ENCODE measurements at regions not wholly inside any gene's neighbourhood (a gene's known extent, or its start where the extent isn't known, plus 50 kb on each side); places are given as distances from the start of the nearest gene placed in this dataset.
A peak's percentile ranks its signal among the peaks of the same experiment; 100 is the strongest.
"Not testable (repeated sequence)": the region's sequence is repeated elsewhere in the genome, so short reads cannot be mapped to it uniquely, and the experiment has no call there.

DNA sequence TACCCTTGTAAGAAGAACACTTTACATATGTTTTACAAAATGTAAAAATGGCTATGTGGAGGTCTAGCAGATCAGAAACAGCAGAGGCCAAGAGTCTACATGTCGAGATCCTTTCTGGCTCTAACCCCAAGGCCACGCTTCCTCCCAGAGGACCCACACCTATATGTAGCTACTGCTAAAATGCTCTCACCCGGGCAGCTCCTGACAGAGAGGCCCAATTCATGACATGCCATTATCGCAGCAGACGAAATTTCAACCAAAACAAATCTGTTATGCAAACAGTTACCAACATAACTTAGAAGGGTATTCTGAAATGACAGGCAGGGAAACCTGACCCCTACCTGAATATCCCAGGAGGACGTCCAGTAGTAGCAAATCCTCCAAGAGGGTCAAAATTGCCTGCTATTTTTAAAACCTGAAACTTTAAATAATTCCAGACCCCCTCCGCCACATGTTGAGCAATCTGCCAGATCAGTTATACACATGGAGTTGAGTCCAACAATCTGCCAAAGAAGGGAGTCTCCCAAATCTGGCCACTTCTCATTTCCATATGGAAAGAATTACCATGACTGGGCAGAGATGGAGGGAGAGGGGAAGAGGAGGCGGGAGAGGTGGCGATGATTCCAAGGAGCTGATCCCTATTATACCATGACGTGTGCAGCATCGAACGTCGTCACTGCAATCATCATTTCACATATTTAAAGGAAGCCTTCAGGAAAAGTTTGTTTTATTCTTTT, 192.9 kb upstream of the TBL1X start:
- no peak for DNase-seq (ENCODE audit: low spot score)

DNA sequence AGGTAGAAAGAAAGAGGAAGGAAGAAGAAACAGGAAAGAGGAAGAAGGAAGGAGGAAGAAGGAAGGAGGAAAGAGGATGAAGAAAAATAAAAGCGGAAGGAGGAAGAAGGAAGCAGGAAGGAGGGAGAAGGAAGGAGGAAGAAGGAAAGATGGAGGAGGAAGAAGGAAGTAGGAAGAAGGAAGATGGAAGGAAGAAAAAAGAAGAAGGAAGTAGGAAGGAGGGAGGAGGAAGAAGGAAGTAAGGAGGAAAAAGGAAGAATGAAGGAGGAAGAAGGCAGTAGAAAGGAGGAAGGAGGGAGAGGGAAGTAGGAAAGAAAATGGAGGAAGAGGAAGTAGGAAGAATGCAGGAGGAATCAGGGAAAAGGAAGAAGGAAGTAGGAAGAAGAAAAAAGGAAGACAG, 191.1 kb upstream of the TBL1X start:
- DNase-seq (ENCODE audit: low spot score): no peak

DNA sequence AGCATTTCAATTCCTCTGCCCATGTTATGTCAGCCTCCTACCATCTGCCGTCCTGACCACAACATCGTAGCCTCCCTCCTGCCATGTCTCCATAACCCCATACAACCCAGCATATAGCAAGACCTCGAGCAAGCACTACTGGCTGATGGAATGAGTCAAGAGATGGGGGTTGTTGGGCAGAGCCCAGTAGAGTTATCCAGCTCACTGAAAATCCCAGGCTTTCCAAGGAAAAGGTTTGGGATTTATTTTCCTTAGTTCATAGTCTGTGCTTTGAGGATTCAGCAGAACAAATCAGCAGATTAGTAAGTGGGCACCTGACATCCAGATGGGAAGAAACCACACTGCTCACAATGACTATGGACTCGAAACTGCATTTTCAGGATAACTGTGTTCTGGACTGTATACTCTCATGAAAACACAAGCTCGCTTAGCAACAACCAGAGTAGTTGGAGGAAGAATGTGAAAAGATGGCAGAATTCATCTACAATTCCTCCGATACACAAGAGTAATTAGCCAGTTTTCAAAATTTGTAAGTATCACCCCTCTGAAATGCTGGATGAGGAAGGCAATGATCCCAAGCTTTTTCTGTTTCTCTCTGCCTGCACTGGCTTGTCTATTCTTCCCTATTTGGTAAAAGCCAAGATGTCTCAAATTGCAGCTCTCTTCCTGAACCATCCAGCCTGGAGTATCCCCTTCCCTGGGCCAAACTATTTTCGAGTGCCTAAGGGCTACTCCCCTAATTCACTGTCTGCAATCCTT, 186.2 kb upstream of the TBL1X start:
- DNase-seq (ENCODE audit: low spot score): no peak

DNA sequence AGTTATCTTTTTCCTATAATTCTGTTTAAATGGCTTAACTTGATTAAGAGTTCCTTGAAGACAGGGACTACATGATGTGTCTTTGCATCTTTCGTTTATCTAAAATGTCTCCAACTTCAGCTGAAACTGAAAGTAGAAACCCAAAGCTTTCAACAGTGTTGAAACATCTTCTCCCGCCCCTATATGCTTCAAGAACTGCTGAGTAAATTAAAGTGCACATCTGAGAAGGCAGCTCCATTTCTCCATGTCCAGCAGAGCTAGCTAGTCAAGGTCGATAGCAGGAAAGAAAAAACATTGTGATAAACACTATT, 185.7 kb upstream of the TBL1X start:
- peak; percentile 20 for DNase-seq (ENCODE audit: low spot score)

DNA sequence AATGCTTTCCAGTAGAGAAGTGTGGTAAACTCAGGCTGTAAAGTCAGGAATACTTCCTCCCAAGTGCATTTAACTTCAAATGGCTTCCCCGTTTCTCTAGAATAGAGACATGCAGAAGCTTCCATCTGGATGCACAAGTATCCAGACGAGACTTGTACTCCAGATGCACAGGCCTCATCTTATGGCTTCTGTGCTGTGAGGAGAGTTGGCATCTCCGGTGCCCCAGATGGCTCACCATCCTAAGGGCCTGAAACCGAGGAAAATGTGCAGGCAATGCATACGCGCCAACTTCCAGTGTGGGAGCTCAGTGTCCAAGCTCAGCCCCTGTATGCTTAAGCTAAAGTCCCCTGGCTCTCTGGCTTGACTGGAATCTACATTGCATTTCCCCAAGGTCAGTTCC, 184.0 kb upstream of the TBL1X start:
- no peak for DNase-seq (ENCODE audit: low spot score)

DNA sequence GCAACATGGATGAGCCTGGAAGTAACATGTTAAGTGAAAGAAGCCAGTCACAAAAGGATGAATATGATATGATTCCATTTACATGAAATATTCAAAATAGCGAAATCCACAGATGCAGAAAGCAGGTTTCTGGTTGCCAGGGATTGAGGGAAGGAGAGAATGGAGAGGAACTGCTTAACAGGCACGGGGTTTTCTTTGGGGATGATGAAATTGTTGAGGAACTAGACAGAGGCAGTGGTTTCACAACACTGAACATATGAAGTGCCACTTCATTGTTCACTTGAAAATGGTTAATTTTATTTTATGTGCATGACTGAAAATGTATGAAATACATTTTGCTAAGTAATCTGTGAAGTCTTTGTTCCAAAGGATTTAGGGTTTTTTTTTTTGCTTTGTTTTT, 182.5 kb upstream of the TBL1X start:
- DNase-seq (ENCODE audit: low spot score): no peak

DNA sequence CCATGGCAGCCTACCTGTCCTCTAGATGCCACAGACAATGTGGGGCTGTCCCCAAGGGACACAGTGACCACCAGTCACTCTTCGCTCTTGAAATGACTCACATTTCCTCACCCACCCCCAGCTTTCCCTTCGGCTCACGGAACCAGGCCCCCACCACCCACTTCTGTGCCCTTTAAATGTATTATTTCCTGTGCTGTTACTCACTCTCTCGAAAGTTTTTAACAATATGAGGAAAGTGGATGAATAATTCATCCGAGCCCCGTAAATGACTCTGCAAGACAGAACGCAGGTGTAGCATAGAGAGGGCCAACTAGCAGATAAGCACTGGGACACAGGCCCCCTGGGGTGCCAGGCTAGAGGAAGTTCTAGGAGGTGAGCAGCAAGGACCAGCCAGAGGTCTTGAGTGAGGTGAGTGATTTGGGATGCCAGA, 179.5 kb upstream of the TBL1X start:
- DNase-seq (ENCODE audit: low spot score): no peak

DNA sequence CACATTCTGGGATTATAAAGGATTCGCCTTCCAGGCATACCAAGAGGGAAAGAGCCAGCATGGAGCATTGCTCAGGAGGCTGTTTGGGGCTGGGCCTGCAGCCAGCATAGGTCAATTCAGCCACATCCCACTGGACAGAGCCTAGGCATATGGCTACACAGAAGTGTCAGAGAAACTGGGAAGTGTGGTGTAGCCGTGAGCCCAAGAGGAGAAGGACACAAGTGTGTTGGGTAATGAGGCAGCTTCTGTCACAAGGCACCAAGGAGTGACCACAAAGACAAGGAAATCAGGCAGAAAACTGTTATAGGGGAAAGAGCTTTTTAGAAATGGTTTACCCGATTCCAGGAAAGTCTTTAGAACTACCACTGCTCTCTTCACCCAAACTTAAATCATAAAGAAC, 178.6 kb upstream of the TBL1X start:
- no peak for DNase-seq (ENCODE audit: low spot score)

DNA sequence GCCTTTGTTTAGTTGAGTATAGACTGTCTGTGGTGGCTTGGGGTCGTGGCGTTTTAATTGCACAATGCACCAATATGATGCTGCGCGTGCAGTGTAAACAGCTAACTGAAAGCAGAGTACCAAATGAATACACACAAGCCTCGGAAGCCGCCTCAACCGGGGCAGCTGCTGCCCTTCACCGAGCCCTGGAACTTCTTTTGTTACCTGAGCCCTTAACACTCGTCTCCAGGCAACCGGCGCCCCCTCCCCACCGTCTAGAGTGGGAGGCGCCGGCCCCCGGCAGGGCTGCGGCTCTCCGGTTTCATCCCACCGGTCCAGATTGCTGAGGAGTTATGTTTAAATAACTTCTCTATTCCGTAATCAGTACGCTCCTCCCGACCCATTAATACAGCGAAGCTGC, 173.2 kb upstream of the TBL1X start:
- DNase-seq (ENCODE audit: low spot score): no peak

DNA sequence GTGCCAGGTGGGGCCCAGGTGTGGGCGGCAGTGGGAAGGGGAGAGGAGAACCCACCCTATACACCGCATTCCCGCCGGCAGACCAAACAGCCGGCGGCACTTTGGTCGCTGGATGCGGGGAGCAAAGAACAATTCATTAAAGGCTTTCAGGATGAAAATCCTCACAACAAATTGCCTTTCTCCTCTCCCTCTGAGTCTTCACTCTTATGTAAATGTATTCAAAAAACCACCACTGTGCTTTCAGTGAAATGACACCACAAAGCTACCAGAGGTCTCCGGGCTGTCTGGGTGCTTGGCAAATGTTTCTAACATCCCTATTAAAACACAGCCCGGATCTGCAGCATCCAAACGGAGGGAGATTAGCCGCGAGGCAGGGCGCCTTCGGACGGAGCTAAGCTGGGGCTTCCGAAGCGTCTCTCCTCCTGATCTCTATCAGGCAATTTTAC, 171.8 kb upstream of the TBL1X start:
- no peak for DNase-seq (ENCODE audit: low spot score)

DNA sequence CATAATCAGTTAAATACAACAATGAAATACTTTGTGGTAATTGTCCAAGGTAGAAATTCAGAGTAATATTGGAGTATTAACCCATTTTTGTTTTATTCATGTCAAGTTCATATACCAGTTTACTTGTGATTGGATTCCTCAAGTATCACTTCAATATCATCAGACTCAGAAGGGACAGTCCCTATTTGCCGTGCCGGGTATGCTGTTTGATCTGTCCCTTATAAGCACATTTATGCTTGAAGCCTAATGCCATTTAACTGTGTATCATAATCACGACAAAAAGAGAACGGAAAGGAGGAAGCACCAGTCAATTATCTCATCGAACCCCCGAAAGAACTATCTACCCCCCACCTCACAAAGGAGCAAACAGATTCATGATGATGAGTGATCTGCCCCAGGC, 171.0 kb upstream of the TBL1X start:
- DNase-seq (ENCODE audit: low spot score): no peak

DNA sequence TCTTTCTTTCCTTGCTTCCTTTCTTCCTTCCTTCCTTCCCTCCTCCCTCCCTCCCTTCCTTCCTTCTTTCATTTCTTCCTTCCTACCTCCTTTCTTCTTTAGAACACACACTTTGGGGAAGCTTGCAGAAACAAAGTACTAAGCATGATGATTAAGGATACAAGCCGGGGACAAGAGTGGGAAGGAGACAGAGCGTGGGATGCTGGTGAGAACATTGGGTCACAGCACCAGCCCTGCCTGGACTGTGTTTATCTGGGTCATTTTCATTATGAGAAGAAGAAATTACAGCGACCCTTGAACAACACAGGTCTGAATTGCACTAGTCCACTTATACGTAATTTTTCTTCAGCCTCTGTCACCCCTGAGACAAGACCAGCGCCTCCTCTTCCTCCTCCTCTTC, 169.3 kb upstream of the TBL1X start:
- no peak for DNase-seq (ENCODE audit: low spot score)

DNA sequence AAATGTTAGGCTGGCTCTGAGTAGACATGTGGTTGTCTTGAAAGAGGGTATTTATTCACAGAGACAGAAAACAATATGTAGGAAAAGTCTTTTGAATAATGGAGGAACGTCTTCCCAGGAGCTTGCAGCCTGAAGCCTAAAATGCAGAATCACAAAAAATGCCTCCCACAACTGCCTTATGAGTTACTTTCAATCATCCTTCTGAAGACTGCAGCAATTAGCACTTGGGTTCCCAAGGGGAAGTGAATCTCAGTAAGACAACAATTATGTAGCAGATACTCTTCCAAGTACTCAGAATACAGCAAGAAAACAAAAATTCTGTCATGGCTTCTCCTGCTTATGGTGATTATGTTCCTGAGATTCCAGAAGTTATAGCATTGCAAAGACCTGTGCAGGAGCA, 166.6 kb upstream of the TBL1X start:
- no peak for DNase-seq (ENCODE audit: low spot score)

DNA sequence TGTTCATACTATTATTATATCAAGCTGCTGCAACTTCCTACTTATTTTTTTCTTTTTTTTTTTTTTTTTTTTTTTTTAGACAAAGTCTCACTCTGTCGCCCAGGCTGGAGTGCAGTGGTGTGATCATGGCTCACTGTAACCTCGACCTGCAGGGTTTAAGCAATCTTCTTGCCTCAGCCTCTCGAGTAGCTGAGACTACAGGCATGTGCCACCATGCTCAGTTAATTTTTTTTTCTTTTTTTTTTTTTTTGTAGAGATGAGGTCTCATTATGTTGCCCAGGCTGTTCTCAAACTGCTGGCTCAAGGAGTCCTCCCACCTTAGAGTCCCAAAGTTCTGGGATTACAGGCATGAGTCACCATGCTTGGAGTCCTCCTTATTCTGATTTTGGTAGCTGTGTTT, 165.2 kb upstream of the TBL1X start:
- DNase-seq (ENCODE audit: low spot score): not testable (repeated sequence)

DNA sequence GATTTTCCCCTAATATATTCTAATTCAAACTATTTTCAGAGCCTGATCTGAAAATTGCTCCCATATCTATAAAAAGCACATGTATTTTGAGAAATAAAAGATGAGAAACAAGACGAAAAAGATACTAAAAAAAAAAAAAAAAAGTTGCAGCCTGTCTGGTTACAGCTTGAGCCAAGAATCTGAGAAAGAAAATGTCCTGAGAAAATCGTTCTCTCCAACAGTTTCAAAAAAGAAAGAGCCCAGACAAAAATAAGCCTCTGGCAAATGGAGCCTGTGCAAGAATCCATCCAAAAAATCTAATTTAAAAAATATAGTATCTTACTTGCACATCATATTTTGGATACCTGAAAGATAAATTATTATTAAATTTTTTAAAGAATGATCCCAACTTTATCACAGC, 163.0 kb upstream of the TBL1X start:
- DNase-seq (ENCODE audit: low spot score): no peak

DNA sequence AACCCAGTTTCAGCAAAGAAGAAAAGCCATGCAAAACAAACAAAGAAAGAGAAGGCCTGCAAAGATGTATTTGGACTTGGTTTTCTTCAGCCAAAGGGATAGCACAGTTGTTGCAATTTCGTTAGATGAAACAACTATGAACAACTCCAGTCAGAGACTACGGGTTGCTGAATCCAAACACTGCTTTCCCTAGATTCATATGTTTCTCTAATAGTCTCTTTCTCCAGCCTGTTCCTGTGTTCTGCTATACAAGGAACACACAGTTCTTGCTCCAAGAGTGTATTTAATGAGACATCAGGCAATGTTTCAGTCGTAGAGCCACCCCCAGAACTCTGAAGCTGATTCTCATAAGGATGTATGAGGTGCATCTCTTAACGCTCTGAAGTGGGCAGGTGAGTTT, 162.5 kb upstream of the TBL1X start:
- DNase-seq (ENCODE audit: low spot score): no peak

DNA sequence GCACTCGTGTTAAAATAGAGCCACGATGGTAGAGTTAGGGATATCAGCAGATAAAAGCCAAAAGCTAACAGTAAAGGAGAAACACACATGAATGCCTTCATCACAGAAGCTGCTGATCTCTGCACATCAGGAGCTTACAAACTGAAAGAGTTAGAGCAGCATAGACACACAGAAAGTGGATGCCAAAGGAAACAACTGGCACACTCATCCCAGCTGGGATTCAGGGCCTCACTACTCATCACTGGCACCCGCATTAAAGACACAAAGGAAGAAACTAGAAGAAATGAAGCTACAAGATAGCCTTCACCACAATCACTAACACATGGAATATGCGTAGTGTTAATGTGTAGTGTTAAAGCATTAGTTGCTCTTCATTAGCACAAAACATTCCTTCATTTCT, 156.4 kb upstream of the TBL1X start:
- no peak for DNase-seq (ENCODE audit: low spot score)

DNA sequence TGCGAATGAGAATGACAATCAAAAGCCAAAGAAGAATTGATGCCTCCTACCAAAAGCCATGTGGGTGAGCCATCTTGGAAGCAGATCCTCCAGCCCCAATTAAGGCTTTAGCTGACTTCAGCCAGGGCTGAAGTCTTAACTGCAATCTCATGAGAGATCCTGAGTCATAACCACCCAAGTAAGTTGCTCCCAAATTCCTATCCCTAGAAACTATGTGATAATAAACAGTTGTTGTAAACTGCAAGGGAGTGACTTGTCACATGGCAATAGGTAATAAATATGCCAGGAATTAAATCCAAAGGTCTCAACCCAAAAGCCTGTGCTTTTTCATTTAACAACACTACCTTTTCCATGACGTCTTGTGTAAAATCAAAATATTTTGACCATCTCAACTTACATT, 154.2 kb upstream of the TBL1X start:
- DNase-seq (ENCODE audit: low spot score): peak; percentile 42

DNA sequence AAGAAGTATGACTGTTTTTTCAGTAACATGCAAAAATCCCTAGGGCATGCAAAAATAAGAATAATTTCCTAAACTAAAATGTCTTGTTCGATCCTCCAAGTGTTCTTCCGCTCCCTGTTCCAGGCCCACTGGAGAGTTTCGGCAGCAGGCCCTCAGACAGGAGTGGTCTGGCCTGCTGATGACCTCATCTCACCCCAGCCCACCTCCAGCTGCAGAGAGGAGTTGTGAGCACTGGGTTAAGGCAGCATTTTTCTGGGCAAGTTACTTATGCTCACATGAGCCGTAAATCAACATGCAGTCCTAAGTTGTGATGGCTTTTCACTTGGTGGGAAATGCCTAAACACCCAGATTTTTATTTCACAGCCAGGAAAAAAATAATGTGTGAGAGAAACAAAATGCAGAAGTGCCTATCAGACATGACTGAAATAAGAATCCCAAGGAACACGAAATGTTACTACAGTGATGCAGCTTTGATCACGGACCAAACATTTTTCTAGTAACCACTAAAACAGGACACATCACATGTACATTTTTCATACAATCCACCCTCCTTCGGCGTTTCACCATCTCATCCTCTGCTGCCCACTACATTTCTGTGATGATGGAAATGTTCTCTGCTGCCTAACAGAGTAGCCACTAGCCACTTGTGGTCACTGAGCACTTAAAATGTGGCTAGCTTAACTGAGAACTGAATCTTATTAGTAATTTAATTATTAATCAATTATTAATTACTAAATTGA, 153.3 kb upstream of the TBL1X start:
- no peak for DNase-seq (ENCODE audit: low spot score)

DNA sequence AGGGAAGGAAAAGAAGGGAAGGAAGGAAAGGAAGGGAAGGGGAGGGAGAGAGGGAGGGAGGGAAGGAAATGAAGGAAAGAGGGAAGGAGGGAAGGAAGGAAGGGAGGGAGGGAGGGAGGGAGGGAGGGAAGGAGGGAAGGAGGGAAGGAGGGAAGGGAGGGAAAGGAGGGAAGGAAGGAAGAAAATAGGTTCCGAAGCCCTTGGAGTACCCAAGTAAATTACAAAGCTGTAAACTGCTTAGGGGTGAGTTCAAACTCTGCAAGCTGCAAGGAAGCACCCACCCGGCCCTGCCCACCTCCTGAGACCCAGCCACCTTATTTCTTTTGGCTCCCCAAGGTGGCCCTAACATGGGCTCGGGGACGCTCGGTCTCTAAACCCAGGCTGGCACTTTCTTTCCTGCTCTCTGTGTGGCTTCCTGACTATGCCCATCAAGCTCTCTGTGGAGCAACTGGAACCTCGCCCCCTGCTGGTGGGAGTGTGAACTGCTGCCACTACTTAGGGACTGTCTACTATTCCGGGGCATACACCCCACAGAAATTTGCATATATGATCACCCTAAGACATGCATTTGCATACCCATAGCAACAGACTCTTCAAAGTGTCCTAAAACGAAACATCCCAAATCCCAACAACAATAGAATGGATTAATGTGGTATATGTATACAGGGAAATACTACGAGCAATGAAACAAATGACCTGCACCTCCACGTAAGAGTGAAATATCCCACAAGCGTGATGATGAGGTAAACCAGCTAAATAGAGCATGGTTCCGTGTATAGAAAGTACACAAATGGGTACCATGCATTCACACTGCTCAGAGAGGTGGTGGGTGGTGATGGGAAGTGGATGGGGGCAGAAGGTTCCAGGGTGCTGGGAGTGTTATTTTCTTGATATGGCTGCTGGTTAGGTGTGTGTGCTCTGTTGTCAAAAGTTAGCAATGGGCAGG, 151.7 kb upstream of the TBL1X start:
- DNase-seq (ENCODE audit: low spot score): no peak

DNA sequence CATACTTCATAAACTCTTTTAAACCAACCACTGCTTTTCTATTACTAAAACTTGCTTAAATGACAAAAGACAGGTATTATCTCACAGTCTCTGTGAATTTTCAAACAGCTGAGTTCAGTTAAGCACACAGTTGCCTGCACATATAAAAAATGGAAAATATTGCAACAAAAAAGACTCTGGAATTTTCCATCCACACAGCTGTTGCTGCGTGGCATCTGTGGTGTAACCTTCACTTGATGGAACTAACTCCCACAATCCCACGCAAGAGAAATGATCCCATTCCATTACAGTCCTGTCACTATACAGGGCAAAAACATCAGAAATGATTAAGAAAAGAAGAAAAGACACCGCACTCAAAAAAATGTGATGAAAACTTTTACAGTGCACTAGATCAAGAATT, 149.8 kb upstream of the TBL1X start:
- no peak for DNase-seq (ENCODE audit: low spot score)

DNA sequence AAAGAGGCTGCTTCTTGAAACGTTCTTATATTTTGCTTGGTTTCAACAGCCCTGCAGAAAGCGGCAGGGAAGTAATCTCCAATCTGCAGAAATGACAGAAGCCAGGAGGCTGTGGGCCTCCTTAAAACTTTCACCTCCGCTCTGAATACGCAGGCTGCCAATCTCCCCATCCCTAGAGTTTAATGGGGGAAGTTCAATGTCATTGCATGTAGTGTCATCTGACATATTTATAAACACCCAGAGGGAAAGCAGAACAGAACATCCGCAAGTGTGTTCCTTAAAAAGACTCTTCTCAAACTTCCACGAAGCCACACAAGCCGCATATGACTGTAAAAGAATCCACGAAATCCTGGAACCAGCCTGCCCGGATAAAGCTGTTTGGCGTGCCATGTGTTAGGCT, 148.8 kb upstream of the TBL1X start:
- no peak for DNase-seq (ENCODE audit: low spot score)

Measured in hepatic stellate cell (primary cell).